HepG2 (cell line): ENCODE measurements at regions not wholly inside any gene's neighbourhood (a gene's known extent, or its start where the extent isn't known, plus 50 kb on each side); places are given as distances from the start of the nearest gene placed in this dataset.

ENCODE experiments used
- ATAC-seq: fragments of 200-7000 bp; cut with Tn5 transposase; 3 replicates; pipeline ENCODE4 v1.9.1; 2020; ENCODE audit warnings: mild to moderate bottlenecking, moderate library complexity
- BruUV-seq: library from RNA; stranded (reverse); fragments of 400-500 nt; replicated peaks from 2 replicates; lab custom pipeline; 2021; lab: Mats Ljungman, UMichigan
- CTCF ChIA-PET: fragments of 300-600 bp; formaldehyde crosslinking; extraction: SDS; loops from one replicate; lab custom pipeline; 2021; ENCODE audit warnings: low total read pairs, inconsistent platforms, low intra/inter-chr PET ratio; lab: Yijun Ruan, JAX
- POLR2A ChIA-PET: fragments of 350-600 bp; sonication (Branson Sonifier 250); formaldehyde crosslinking; loops from one replicate; lab custom pipeline; 2020; ENCODE audit warnings: antibody characterized with exemption, inconsistent platforms; lab: Yijun Ruan, JAX
- DNase-seq: peaks from one replicate; pipeline ENCODE4 v3.0.0-alpha.2; 2015; ENCODE audit warnings: low spot score
- FAIRE-seq: peaks from 3 replicates; lab custom pipeline; 2011; peaks lifted over from hg19 to GRCh38; lab: Jason Lieb, UNC
- H2AFZ ChIP-seq: one replicate; pipeline ENCODE4 v1.6.1; 2011; ENCODE audit warnings: low read length, inconsistent platforms
- H3K27ac ChIP-seq: fragments of 300-600 bp; 3 replicates; pipeline ENCODE4 v1.8.0; 2011; ENCODE audit warnings: mixed run types, mild to moderate bottlenecking, mixed read lengths, low read length, inconsistent platforms; ENCODE audit not compliant: insufficient read depth; ENCODE audit errors: extremely low read length
- H3K27me3 ChIP-seq, 2 experiments: fragments of 200-600 bp in 1 of 2; 2 replicates in 1 of 2; 3 replicates in 1 of 2; pipeline versions ENCODE4 v1.6.0 to v1.8.0; 2011; ENCODE audit warnings: low read length in 2 of 2, mild to moderate bottlenecking in 2 of 2, moderate library complexity in 2 of 2, inconsistent platforms in 1 of 2; ENCODE audit not compliant: insufficient read depth in 2 of 2, control insufficient read depth in 1 of 2
- H3K36me3 ChIP-seq, 2 experiments: fragments of 200-600 bp in 1 of 2; replicated peaks in 1 of 2; 2 replicates in 1 of 2; 3 replicates in 1 of 2; pipeline versions ENCODE4 v1.5.1 to v1.8.0; 2011; ENCODE audit warnings: low read length in 2 of 2, inconsistent platforms in 1 of 2; ENCODE audit not compliant: insufficient read depth in 2 of 2, control insufficient read depth in 1 of 2
- H3K4me1 ChIP-seq: 2 replicates; pipeline ENCODE4 v1.5.1; 2012; ENCODE audit warnings: low read length, inconsistent platforms; ENCODE audit not compliant: insufficient read depth
- H3K4me2 ChIP-seq: 2 replicates; pipeline ENCODE4 v1.6.0; 2011; ENCODE audit warnings: low read depth, low read length, inconsistent platforms
- H3K4me3 ChIP-seq, 3 experiments: fragments of 200-600 bp in 1 of 3; sonication (generic), shearing (Covaris generic) in 1 of 3; replicated peaks in 1 of 3; 2 replicates each; pipeline ENCODE4 v1.5.1; 2011 to 2016; ENCODE audit warnings: low read length in 3 of 3, inconsistent platforms in 2 of 3, low read depth in 2 of 3, mild to moderate bottlenecking in 2 of 3, control low read depth in 1 of 3, mixed read lengths in 1 of 3; ENCODE audit not compliant: insufficient read depth in 1 of 3
- H3K79me2 ChIP-seq: one replicate; pipeline ENCODE4 v1.6.1; 2011; ENCODE audit warnings: low read length, inconsistent platforms; ENCODE audit not compliant: insufficient read depth
- H3K9ac ChIP-seq: 2 replicates; pipeline ENCODE4 v1.6.0; 2011; ENCODE audit warnings: mild to moderate bottlenecking, low read depth, low read length, inconsistent platforms; ENCODE audit not compliant: insufficient read depth
- H3K9me3 ChIP-seq: 2 replicates; pipeline ENCODE4 v1.5.1; 2012; ENCODE audit warnings: mild to moderate bottlenecking, low read length
- H4K20me1 ChIP-seq: 2 replicates; pipeline ENCODE4 v1.6.0; 2011; ENCODE audit warnings: inconsistent platforms, mild to moderate bottlenecking, low read length, moderate library complexity; ENCODE audit not compliant: insufficient read depth
- SCMH1 ChIP-seq: sonication (generic); formaldehyde crosslinking; IDR thresholded peaks from 2 replicates; pipeline ENCODE4 v1.9.0; 2021; ENCODE audit warnings: missing genetic modification reagents, mild to moderate bottlenecking, borderline replicate concordance
- ZFP82 ChIP-seq: sonication (generic); formaldehyde crosslinking; IDR thresholded peaks from 2 replicates; pipeline ENCODE4 v1.5.1; 2020; ENCODE audit warnings: mild to moderate bottlenecking, missing genetic modification reagents, borderline replicate concordance
- ZNF451 ChIP-seq: sonication (generic); formaldehyde crosslinking; IDR thresholded peaks from 2 replicates; pipeline ENCODE4 v1.5.0; 2020; ENCODE audit warnings: mild to moderate bottlenecking, missing genetic modification reagents
- WGBS: methylation state at CpG from one replicate; pipeline ENCODE4 v1.1.6; 2017; ENCODE audit warnings: low lambda C conversion rate; 5-methylcytosine and 5-hydroxymethylcytosine counted together
- in situ Hi-C: cut with HindIII; loops from 2 replicates; pipeline ENCODE4 v1.10.0; 2017; ENCODE audit warnings: low pct_unique_long_range_greater_than_20kb; ENCODE audit not compliant: extremely low pct_ligation_motif_present
- intact Hi-C: fragments of 100-400 bp; cut with micrococcal nuclease; formaldehyde crosslinking; loops from one replicate; pipeline ENCODE4 v1.10.0; 2022; ENCODE audit not compliant: unreplicated experiment
- TF ChIP-seq, protein P1 (sequence below): sonication (generic); formaldehyde crosslinking; IDR thresholded peaks from 2 replicates; pipeline ENCODE4 v1.5.0; 2020; ENCODE audit warnings: mild to moderate bottlenecking, missing genetic modification reagents
- TF ChIP-seq, protein P2 (sequence below): sonication (generic); formaldehyde crosslinking; IDR thresholded peaks from 2 replicates; pipeline ENCODE4 v1.4.0; 2020; ENCODE audit warnings: low read depth, missing genetic modification reagents

DNA sequence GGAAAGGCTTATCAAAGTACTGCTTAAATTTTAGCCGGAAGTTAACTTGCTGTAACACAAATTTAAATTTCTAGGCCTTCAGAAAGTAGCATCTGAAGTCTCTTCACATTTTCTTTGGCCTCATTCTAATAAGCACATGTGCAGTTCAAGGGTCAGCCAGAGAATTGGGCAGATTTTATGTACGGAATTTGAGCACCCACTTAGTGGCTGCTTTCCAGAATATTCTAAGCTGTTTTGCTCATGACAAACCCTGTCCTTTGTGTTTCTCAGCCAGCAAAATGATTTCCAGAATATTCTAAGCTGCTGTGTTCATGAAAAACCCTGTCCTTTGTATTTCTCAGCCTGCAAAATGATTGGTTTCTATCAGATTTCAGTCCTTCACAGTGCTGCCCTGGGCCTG, 225.0 kb upstream of the DOK6 start:
- 25% methylated on average over 2 of the region's 2 CpGs for WGBS
- in situ Hi-C loops = no loop called here
- intact Hi-C loops = no loop called here
- Histone ChIP-seq H3K9ac (no peak overlapping the region), H3K4me1 (no peaks in the 10 kb centered on the region), H3K27me3 (no peaks in the 10 kb centered on the region)
- no TSS peak for BruUV-seq
- TF ChIP-seq ZFP82 (no peak), SCMH1 (CRISPR knock-in tag) (no peak), ZNF451 (CRISPR knock-in tag) (no peak)
- TF ChIP-seq, protein P1, sequence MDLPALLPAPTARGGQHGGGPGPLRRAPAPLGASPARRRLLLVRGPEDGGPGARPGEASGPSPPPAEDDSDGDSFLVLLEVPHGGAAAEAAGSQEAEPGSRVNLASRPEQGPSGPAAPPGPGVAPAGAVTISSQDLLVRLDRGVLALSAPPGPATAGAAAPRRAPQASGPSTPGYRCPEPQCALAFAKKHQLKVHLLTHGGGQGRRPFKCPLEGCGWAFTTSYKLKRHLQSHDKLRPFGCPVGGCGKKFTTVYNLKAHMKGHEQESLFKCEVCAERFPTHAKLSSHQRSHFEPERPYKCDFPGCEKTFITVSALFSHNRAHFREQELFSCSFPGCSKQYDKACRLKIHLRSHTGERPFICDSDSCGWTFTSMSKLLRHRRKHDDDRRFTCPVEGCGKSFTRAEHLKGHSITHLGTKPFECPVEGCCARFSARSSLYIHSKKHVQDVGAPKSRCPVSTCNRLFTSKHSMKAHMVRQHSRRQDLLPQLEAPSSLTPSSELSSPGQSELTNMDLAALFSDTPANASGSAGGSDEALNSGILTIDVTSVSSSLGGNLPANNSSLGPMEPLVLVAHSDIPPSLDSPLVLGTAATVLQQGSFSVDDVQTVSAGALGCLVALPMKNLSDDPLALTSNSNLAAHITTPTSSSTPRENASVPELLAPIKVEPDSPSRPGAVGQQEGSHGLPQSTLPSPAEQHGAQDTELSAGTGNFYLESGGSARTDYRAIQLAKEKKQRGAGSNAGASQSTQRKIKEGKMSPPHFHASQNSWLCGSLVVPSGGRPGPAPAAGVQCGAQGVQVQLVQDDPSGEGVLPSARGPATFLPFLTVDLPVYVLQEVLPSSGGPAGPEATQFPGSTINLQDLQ = no peak
- TF ChIP-seq, protein P2, sequence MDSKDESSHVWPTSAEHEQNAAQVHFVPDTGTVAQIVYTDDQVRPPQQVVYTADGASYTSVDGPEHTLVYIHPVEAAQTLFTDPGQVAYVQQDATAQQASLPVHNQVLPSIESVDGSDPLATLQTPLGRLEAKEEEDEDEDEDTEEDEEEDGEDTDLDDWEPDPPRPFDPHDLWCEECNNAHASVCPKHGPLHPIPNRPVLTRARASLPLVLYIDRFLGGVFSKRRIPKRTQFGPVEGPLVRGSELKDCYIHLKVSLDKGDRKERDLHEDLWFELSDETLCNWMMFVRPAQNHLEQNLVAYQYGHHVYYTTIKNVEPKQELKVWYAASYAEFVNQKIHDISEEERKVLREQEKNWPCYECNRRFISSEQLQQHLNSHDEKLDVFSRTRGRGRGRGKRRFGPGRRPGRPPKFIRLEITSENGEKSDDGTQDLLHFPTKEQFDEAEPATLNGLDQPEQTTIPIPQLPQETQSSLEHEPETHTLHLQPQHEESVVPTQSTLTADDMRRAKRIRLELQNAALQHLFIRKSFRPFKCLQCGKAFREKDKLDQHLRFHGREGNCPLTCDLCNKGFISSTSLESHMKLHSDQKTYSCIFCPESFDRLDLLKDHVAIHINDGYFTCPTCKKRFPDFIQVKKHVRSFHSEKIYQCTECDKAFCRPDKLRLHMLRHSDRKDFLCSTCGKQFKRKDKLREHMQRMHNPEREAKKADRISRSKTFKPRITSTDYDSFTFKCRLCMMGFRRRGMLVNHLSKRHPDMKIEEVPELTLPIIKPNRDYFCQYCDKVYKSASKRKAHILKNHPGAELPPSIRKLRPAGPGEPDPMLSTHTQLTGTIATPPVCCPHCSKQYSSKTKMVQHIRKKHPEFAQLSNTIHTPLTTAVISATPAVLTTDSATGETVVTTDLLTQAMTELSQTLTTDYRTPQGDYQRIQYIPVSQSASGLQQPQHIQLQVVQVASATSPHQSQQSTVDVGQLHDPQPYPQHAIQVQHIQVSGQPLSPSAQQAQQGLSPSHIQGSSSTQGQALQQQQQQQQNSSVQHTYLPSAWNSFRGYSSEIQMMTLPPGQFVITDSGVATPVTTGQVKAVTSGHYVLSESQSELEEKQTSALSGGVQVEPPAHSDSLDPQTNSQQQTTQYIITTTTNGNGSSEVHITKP (CRISPR knock-in tag) = no peak
- TF ChIP-seq, all 625 proteins: peak for 0
- Histone ChIP-seq H2AFZ (no peak overlapping the region), H3K36me3 (no peaks in the 10 kb centered on the region), H3K4me3 (no peak overlapping the region), H3K79me2 (no peaks in the 10 kb centered on the region), H3K9me3 (no peaks in the 10 kb centered on the region), H4K20me1 (no peaks in the 10 kb centered on the region), H3K4me2 (no peak overlapping the region), H3K27ac (no peak overlapping the region)
- POLR2A ChIA-PET = no interaction called here
- FAIRE-seq = no peak
- CTCF ChIA-PET = no interaction called here
- no peak for ATAC-seq
- DNase-seq = no peak
